ENCODE measurements at regions not wholly inside any gene's neighbourhood (a gene's known extent, or its start where the extent isn't known, plus 50 kb on each side); places are given as distances from the start of the nearest gene placed in this dataset.

DNA sequence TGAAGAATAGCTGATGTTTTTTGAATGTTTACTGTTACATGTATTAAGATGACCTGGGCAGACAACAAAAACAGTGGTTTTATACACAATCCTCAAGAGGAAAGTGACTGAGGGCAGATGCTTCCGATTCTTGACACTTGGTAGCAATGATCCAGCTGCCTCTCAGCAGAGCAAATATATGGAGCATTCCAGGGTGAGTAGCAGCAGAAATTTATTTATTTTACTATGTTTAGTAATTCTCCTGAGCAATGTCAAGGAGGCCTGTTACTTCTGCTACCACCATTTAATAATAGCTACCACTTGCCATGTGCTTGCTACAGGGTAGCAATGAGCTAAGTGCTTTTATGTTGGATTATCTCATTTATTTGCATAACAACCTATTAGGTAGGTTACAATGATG lies 69.1 kb upstream of the NR3C1 start:
- Histone ChIP-seq H3K36me3 (replicated peaks in 1 of 2; ENCODE audit: control insufficient read depth in 1 of 2, insufficient read depth in 2 of 2, low read length in 2 of 2) (no peaks in the 10 kb centered on the region), H3K9ac (ENCODE audit: insufficient read depth, low read depth, low read length) (no peak overlapping the region), H3K4me1 (ENCODE audit: insufficient read depth, low read length) (peaks cover 18% of the 10 kb centered on the region), H2AFZ (ENCODE audit: low read length) (no peak overlapping the region), H3K4me2 (ENCODE audit: low read depth, low read length) (no peak overlapping the region), H3K9me3 (ENCODE audit: low read length) (no peaks in the 10 kb centered on the region), H3K4me3 (replicated peaks in 1 of 3; ENCODE audit: insufficient read depth in 1 of 3, low read depth in 2 of 3, low read length in 3 of 3) (no peak overlapping the region), H3K27ac (ENCODE audit: extremely low read length, insufficient read depth, low read length) (no peak overlapping the region), H4K20me1 (ENCODE audit: insufficient read depth, low read length) (no peaks in the 10 kb centered on the region), H3K79me2 (ENCODE audit: insufficient read depth, low read length) (no peaks in the 10 kb centered on the region), H3K27me3 (ENCODE audit: control insufficient read depth in 1 of 2, insufficient read depth in 2 of 2, low read length in 2 of 2) (no peaks in the 10 kb centered on the region)
- ChIA-PET POLR2A (no interaction called here), CTCF (ENCODE audit: low intra/inter-chr PET ratio, low total read pairs) (no interaction called here)
- no TSS peak for BruUV-seq (replicated peaks)
- no peak for ATAC-seq
- 92% methylated on average over 1 of the region's 1 CpG for WGBS (ENCODE audit: low lambda C conversion rate)
- FAIRE-seq: no peak
- TF ChIP-seq ZNF24 (IDR thresholded peaks at IDR 0.05) (no peak), ZFP1 (CRISPR knock-in tag; IDR thresholded peaks at IDR 0.05) (no peak), YY1 (IDR thresholded peaks at IDR 0.05; ENCODE audit: insufficient read depth, insufficient replicate concordance, low read depth, low read length) (no peak), ZEB1 (IDR thresholded peaks at IDR 0.05; ENCODE audit: insufficient replicate concordance, low read depth) (no peak), HCFC1 (IDR thresholded peaks at IDR 0.05; ENCODE audit: low read depth, low read length) (no peak), GATAD1 (CRISPR knock-in tag; IDR thresholded peaks at IDR 0.05) (no peak), PHF20 (CRISPR knock-in tag; IDR thresholded peaks at IDR 0.05) (no peak), ZBTB37 (CRISPR knock-in tag; IDR thresholded peaks at IDR 0.05) (no peak), ZFX (CRISPR knock-in tag; IDR thresholded peaks at IDR 0.05; ENCODE audit: low read depth) (no peak), ZNF382 (CRISPR knock-in tag; IDR thresholded peaks at IDR 0.05; ENCODE audit: borderline replicate concordance) (no peak), ZSCAN12 (CRISPR knock-in tag; IDR thresholded peaks at IDR 0.05) (no peak), PRMT3 (CRISPR knock-in tag; IDR thresholded peaks at IDR 0.05; ENCODE audit: borderline replicate concordance, low read depth) (no peak), ZNF703 (CRISPR knock-in tag; IDR thresholded peaks at IDR 0.05; ENCODE audit: borderline replicate concordance) (no peak), SMC3 (IDR thresholded peaks at IDR 0.05; ENCODE audit: low read length) (no peak), ZNF563 (CRISPR knock-in tag; IDR thresholded peaks at IDR 0.05) (no peak)
- TF ChIP-seq, protein P1, sequence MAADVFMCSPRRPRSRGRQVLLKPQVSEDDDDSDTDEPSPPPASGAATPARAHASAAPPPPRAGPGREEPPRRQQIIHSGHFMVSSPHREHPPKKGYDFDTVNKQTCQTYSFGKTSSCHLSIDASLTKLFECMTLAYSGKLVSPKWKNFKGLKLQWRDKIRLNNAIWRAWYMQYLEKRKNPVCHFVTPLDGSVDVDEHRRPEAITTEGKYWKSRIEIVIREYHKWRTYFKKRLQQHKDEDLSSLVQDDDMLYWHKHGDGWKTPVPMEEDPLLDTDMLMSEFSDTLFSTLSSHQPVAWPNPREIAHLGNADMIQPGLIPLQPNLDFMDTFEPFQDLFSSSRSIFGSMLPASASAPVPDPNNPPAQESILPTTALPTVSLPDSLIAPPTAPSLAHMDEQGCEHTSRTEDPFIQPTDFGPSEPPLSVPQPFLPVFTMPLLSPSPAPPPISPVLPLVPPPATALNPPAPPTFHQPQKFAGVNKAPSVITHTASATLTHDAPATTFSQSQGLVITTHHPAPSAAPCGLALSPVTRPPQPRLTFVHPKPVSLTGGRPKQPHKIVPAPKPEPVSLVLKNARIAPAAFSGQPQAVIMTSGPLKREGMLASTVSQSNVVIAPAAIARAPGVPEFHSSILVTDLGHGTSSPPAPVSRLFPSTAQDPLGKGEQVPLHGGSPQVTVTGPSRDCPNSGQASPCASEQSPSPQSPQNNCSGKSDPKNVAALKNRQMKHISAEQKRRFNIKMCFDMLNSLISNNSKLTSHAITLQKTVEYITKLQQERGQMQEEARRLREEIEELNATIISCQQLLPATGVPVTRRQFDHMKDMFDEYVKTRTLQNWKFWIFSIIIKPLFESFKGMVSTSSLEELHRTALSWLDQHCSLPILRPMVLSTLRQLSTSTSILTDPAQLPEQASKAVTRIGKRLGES (CRISPR knock-in tag; IDR thresholded peaks at IDR 0.05; ENCODE audit: borderline replicate concordance): no peak
- TF ChIP-seq, protein P2, sequence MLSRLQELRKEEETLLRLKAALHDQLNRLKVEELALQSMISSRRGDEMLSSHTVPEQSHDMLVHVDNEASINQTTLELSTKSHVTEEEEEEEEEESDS (CRISPR knock-in tag; IDR thresholded peaks at IDR 0.05; ENCODE audit: borderline replicate concordance): no peak
- TF ChIP-seq, protein P3, sequence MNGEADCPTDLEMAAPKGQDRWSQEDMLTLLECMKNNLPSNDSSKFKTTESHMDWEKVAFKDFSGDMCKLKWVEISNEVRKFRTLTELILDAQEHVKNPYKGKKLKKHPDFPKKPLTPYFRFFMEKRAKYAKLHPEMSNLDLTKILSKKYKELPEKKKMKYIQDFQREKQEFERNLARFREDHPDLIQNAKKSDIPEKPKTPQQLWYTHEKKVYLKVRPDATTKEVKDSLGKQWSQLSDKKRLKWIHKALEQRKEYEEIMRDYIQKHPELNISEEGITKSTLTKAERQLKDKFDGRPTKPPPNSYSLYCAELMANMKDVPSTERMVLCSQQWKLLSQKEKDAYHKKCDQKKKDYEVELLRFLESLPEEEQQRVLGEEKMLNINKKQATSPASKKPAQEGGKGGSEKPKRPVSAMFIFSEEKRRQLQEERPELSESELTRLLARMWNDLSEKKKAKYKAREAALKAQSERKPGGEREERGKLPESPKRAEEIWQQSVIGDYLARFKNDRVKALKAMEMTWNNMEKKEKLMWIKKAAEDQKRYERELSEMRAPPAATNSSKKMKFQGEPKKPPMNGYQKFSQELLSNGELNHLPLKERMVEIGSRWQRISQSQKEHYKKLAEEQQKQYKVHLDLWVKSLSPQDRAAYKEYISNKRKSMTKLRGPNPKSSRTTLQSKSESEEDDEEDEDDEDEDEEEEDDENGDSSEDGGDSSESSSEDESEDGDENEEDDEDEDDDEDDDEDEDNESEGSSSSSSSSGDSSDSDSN (CRISPR knock-in tag; IDR thresholded peaks at IDR 0.05): no peak
- in situ Hi-C loops (cut with HindIII; ENCODE audit: extremely low pct_ligation_motif_present, low pct_unique_long_range_greater_than_20kb): no loop called here
- DNase-seq (ENCODE audit: low spot score): no peak
- intact Hi-C loops (cut with micrococcal nuclease; ENCODE audit: unreplicated experiment): no loop called here

Data from HepG2 (cell line).